Activated CD8-positive, alpha-beta T cell treated with anti-CD3 and anti-CD28 coated beads for 36 hours (primary cell): ENCODE measurements at regions not wholly inside any gene's neighbourhood (a gene's known extent, or its start where the extent isn't known, plus 50 kb on each side); places are given as distances from the start of the nearest gene placed in this dataset.
"Not testable (repeated sequence)": the region's sequence is repeated elsewhere in the genome, so short reads cannot be mapped to it uniquely, and the experiment has no call there.

ENCODE experiments used
- ATAC-seq: fragments of 200-7000 bp; cut with Tn5 transposase; one replicate; pipeline ENCODE4 v1.10.0; 2021; ENCODE audit warnings: mild to moderate bottlenecking, moderate library complexity
- CTCF ChIA-PET: fragments of 350-600 bp; sonication (Branson Sonifier 250); formaldehyde crosslinking; loops from one replicate; lab custom pipeline; 2021; ENCODE audit warnings: antibody characterized with exemption; lab: Charles Lee
- POLR2A ChIA-PET: fragments of 350-600 bp; sonication (Branson Sonifier 250); formaldehyde crosslinking; loops from one replicate; lab custom pipeline; 2021; ENCODE audit warnings: antibody characterized with exemption; lab: Charles Lee
- DNase-seq: peaks from one replicate; pipeline ENCODE4 v3.0.0-alpha.2; 2020
- H3K27ac Mint-ChIP-seq: one replicate; pipeline ENCODE4 v1.8.0; 2021; ENCODE audit warnings: mild to moderate bottlenecking, mixed read lengths
- H3K27me3 Mint-ChIP-seq: one replicate; pipeline ENCODE4 v1.8.0; 2021; ENCODE audit warnings: mixed read lengths
- H3K36me3 Mint-ChIP-seq: one replicate; pipeline ENCODE4 v1.8.0; 2021; ENCODE audit warnings: low read depth, mixed read lengths
- H3K4me1 Mint-ChIP-seq: one replicate; pipeline ENCODE4 v1.8.0; 2021; ENCODE audit warnings: low read depth, mixed read lengths
- H3K4me3 Mint-ChIP-seq: one replicate; pipeline ENCODE4 v1.8.0; 2021; ENCODE audit warnings: mild to moderate bottlenecking, moderate library complexity, mixed read lengths
- H3K9me3 Mint-ChIP-seq: one replicate; pipeline ENCODE4 v1.8.0; 2021; ENCODE audit warnings: mixed read lengths
- CTCF ChIP-seq: fragments of 200-600 bp; IDR thresholded peaks from one replicate; pipeline ENCODE4 v1.8.0; 2022; ENCODE audit warnings: antibody characterized with exemption, mild to moderate bottlenecking
- intact Hi-C: fragments of 100-400 bp; cut with micrococcal nuclease; formaldehyde crosslinking; loops from one replicate; pipeline ENCODE4 v1.10.0; 2022

- no peaks in the 10 kb centered on the region for H3K9me3 Mint-ChIP-seq
- intact Hi-C loops: no loop called here
- no peaks in the 10 kb centered on the region for H3K36me3 Mint-ChIP-seq
- no peak for DNase-seq
- ChIA-PET CTCF (interaction anchor here (0.9 kb wide), 1 partner anchor 335 kb away, joined by 3 read pairs; no protein-coding TSS in a partner anchor), POLR2A (no interaction called here)
- no peak overlapping the region for H3K27ac Mint-ChIP-seq
- no peaks in the 10 kb centered on the region for H3K4me1 Mint-ChIP-seq
- H3K4me3 Mint-ChIP-seq: no peak overlapping the region
- TF ChIP-seq CTCF: no peak
- peaks cover 2% of the 10 kb centered on the region for H3K27me3 Mint-ChIP-seq
- no peak for ATAC-seq
These were observed 324.9 kb upstream of the CITED2 start for GRCh38 chr6:139699335-139699734.

GRCh38 chr6:139698526-139699176 lies 324.2 kb upstream of the CITED2 start:
- H3K27me3 Mint-ChIP-seq: peaks cover 2% of the 10 kb centered on the region
- intact Hi-C loops: no loop called here
- H3K9me3 Mint-ChIP-seq: no peaks in the 10 kb centered on the region
- H3K4me3 Mint-ChIP-seq: no peak overlapping the region
- ATAC-seq (no peak), DNase-seq (no peak)
- H3K4me1 Mint-ChIP-seq: no peaks in the 10 kb centered on the region
- H3K27ac Mint-ChIP-seq: no peak overlapping the region
- POLR2A ChIA-PET: no interaction called here
- H3K36me3 Mint-ChIP-seq: no peaks in the 10 kb centered on the region
- no peak for TF ChIP-seq CTCF
- CTCF ChIA-PET: interaction anchor here (0.9 kb wide), 1 partner anchor 334 kb away, joined by 3 read pairs; no protein-coding TSS in a partner anchor

DNA sequence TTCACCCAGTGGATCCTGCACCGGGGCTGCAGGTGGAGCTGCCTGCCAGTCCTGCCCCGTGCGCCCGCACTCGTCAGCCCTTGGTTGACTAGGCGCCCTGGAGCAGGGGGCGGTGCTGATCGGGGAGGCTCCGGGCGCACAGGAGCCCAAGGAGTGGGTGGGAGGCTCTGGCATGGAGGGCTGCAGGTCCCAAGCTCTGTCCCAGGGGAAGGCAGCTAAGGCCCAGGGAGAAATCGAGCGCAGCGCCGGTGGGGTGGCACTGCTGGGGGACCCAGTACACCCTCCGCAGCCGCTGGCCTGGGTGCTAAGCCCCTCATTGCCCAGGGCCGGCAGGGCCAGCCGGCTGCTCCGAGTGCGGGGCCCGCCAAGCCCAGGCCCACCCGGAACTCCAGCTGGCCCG lies 323.4 kb upstream of the CITED2 start:
- not testable (repeated sequence) for H3K4me1 Mint-ChIP-seq

DNA sequence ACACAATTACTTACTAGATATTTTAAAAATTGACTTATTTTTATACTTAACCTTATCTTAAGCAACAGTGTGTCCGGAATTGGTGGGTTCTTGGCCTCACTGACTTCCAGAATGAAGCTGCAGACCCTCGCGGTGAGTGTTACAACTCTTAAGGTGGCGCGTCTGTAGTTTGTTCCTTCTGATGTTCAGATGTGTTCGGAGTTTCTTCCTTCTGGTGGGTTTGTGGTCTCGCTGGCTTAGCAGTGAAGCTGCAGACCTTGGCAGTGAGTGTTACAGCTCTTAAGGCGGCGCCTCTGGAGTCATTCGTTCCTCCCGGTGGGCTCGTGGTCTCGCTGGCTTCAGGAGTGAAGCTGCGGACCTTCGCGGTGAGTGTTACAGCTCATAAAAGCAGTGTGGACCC lies 322.5 kb upstream of the CITED2 start:
- DNase-seq: peak; percentile 10
- H3K4me1 Mint-ChIP-seq, POLR2A ChIA-PET, intact Hi-C loops, H3K27ac Mint-ChIP-seq, H3K9me3 Mint-ChIP-seq, CTCF ChIA-PET, ATAC-seq, H3K36me3 Mint-ChIP-seq, H3K27me3 Mint-ChIP-seq: not testable (repeated sequence)
- peak overlapping the region; percentile 29 for H3K4me3 Mint-ChIP-seq

More for the DNA sequence above, 323.4 kb upstream of the CITED2 start:
- H3K4me3 Mint-ChIP-seq, H3K27ac Mint-ChIP-seq, ATAC-seq, CTCF ChIA-PET, intact Hi-C loops, H3K27me3 Mint-ChIP-seq, H3K9me3 Mint-ChIP-seq, H3K36me3 Mint-ChIP-seq, DNase-seq, POLR2A ChIA-PET: not testable (repeated sequence)

DNA sequence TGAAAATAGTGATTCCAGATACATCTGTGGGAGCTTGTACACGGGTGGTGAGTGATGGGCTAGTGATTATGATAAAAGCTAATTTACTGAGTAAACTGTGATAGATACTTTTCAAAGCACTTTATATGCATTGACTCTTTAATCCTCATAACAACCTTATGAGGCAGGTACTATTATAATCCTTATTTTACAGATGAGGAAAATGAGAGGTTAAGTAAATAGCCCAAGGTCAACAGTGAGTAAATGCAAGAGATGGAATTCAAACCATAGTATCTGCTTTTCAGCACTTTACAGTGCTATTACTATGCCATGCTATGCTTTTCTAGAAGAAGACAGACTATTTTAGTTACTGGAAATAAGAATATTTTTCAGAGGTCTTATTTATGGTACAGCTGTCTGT lies 320.9 kb upstream of the CITED2 start:
- Mint-ChIP-seq H3K27ac (no peak overlapping the region), H3K4me1 (no peaks in the 10 kb centered on the region), H3K27me3 (peaks cover 5% of the 10 kb centered on the region), H3K4me3 (no peak overlapping the region), H3K9me3 (no peaks in the 10 kb centered on the region), H3K36me3 (no peaks in the 10 kb centered on the region)
- POLR2A ChIA-PET: no interaction called here
- DNase-seq (no peak), ATAC-seq (no peak)
- intact Hi-C loops: no loop called here
- TF ChIP-seq CTCF: no peak
- CTCF ChIA-PET: no interaction called here

GRCh38 chr6:139693735-139694134 lies 319.3 kb upstream of the CITED2 start:
- Mint-ChIP-seq H3K9me3 (no peaks in the 10 kb centered on the region), H3K4me3 (no peak overlapping the region), H3K4me1 (no peaks in the 10 kb centered on the region), H3K27me3 (peaks cover 5% of the 10 kb centered on the region), H3K36me3 (no peaks in the 10 kb centered on the region), H3K27ac (no peak overlapping the region)
- no peak for TF ChIP-seq CTCF
- CTCF ChIA-PET: no interaction called here
- POLR2A ChIA-PET: no interaction called here
- ATAC-seq: no peak
- intact Hi-C loops: no loop called here
- DNase-seq: no peak
